Heart left ventricle (tissue), 13 donors: ENCODE measurements at regions not wholly inside any gene's neighbourhood (a gene's known extent, or its start where the extent isn't known, plus 50 kb on each side); places are given as distances from the start of the nearest gene placed in this dataset.
"Not testable (repeated sequence)": the region's sequence is repeated elsewhere in the genome, so short reads cannot be mapped to it uniquely, and the experiment has no call there.

Source experiments
- CTCF ChIP-seq, 12 donors: fragments of 200-600 bp; sonication (generic) in 4 of 12; IDR thresholded peaks; one replicate each; pipeline versions ENCODE4 v1.5.0 to v1.8.0; 2018 to 2022; ENCODE audit warnings: antibody characterized with exemption in 12 of 12, mild to moderate bottlenecking in 5 of 12
- POLR2A ChIP-seq, 2 donors: fragments of 450-650 bp; IDR thresholded peaks; one replicate each; pipeline ENCODE4 v1.6.1; 2017; ENCODE audit warnings: antibody characterized with exemption in 2 of 2, mild to moderate bottlenecking in 2 of 2, moderate library complexity in 2 of 2
- donor health status: ischemic (EF 13 %, LVEDD 7.1; RV severe dilation, severe dysfunction).
- donor health status: DM: no; HTN: yes; CAD: no.
- donor health status: DM: no; HTN: no; CAD: no.
- donor health status: ischemic (EF 25% LVEDD 6.9; RV normal size, moderate dysfunction).
- donor health status: ischemic (EF 25% LVEDD 5.7; RV mildly dilated, moderate dysfunction).
- donor health status: ischemic (EF 35%, LVEDD 5.7; RV mildly dilated, moderate dysfunction).
- donor health status: nonischemic (EF 11% LVEDD 7.7; RV severe dilation, severe dysfunction).
- donor health status: DM: yes; HTN: yes; CAD: no.
- donor health status: PGD.
- donor health status: ischemic (EF 29% LVEDD 5.4; RV normal size, mild dysfunction).
- donor health status: nonischemic (EF 23%, LVEDD 6.1; RV moderate dilation, normal function).

GRCh38 chr15:22259151-22259750, 178.9 kb downstream of the OR4M2 start:
- TF ChIP-seq POLR2A, CTCF (IDR thresholded peaks at IDR 0.05): not testable (repeated sequence)
